ENCODE measurements at regions not wholly inside any gene's neighbourhood (a gene's known extent, or its start where the extent isn't known, plus 50 kb on each side); places are given as distances from the start of the nearest gene placed in this dataset.

DNA sequence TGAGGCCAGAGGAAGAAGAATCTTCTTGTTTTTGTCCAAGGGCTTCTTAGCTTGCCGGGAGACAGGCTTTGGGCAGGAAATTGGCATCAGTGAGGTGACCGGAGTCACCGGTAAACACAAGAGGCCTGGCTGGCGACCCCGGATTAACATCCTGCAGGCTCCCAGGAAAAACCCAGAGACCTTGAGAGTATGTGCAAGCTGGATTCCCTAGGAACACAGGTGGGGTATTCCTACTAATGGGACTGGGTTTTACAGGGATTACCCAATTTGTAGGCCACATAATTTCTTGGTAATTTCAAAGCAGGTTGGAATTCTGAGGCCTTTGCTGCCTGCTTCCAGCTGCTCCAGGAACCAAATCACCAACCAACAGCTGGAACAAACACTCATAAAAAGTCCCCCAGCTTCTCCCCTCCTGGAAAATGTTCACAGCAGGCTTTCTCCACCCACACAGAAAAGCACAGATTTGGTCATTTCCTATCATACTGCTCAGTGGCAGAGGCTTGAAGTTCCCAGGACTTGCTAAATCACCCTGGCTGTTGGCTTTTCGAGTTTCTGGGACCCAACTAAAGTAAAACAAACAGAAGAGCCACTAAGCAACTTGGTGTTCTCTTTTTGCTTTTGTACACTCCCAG lies 258.8 kb downstream of the IRF8 start:
- TF ChIP-seq CTCF (IDR thresholded peaks at IDR 0.05) (no peak), POLR2A (IDR thresholded peaks at IDR 0.05) (no peak)

All from testis (tissue), 2 donors.